GM10266 (cell line): ENCODE measurements at regions not wholly inside any gene's neighbourhood (a gene's known extent, or its start where the extent isn't known, plus 50 kb on each side); places are given as distances from the start of the nearest gene placed in this dataset.

Source experiments
- DNase-seq: peaks from one replicate; pipeline ENCODE4 v3.0.0; 2012; ENCODE audit errors: extremely low spot score
- TF ChIP-seq, protein P1 (sequence below): IDR thresholded peaks from 2 replicates; pipeline ENCODE4 v1.5.1; 2012; ENCODE audit warnings: mild to moderate bottlenecking, low read depth; ENCODE audit not compliant: control insufficient read depth, insufficient read depth; ENCODE audit errors: missing control alignments

DNA sequence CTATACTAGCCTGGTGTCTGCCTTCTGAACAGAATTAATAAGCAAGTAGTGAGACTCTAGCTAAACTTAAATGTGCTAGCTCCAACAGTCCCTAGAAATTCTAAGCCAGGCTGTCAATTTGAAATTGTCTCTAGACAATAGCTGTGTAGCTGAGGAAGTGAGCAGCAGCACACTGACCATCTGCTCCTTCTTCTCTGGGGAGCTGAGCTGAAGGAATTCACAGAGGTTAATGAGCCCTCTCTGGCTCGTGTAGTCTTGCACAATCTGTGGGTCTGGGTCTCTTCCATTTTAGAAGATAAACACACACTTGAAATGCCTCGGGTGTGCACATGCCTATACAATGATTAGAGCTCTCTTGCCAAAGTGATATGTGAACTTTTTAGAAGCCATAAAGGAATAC lies 63.5 kb upstream of the BARX1 start:
- no peak for DNase-seq
- TF ChIP-seq, protein P1, sequence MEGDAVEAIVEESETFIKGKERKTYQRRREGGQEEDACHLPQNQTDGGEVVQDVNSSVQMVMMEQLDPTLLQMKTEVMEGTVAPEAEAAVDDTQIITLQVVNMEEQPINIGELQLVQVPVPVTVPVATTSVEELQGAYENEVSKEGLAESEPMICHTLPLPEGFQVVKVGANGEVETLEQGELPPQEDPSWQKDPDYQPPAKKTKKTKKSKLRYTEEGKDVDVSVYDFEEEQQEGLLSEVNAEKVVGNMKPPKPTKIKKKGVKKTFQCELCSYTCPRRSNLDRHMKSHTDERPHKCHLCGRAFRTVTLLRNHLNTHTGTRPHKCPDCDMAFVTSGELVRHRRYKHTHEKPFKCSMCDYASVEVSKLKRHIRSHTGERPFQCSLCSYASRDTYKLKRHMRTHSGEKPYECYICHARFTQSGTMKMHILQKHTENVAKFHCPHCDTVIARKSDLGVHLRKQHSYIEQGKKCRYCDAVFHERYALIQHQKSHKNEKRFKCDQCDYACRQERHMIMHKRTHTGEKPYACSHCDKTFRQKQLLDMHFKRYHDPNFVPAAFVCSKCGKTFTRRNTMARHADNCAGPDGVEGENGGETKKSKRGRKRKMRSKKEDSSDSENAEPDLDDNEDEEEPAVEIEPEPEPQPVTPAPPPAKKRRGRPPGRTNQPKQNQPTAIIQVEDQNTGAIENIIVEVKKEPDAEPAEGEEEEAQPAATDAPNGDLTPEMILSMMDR = no peak

DNA sequence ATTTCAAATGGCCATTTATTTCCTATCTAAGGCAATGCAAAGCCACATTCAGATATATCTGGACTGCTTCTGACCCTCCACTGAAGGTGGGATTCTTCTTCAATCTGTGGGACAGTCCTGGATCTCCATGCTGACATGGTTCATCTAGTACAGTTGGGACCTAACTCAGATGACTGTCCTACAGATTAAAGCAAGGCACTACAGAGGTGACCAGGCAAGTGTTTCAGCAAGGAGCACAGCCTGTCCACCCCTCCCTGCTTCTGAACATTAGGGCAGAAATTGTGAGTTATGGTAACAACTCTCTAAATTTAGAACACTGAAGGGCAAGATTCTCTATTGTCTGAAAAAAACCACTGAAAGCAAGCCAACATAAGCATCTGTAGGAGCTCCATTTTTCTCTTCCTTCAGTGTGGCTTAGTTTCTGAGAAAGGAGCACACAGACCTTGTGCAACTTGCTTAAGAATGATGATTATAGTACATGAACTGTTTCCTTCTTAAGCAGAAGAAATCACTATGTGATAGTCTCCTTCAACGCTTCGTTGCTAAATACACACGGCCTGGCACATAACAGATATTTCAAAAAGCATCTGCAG lies 62.9 kb upstream of the BARX1 start:
- DNase-seq = no peak
- TF ChIP-seq, protein P1 = no peak

DNA sequence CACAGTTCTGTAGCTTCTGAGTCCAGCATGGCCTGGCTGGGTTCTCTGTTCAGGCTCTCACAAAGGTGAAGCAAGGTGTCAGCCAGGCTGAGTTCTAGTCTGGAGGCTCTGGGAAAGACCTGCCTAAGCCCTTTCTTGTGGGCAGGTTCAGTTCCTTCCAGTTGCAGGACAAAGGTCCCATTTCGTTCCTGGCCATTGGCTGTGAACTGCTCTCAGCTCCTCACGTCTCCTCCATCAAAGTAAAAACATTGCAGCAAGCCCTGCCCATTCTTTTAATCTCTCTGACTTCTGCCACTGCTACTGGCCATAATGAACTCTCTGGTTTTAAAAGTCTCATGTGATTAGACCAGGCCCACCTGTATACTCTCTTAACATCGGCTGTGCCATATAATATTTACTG lies 61.6 kb upstream of the BARX1 start:
- TF ChIP-seq, protein P1 = no peak
- no peak for DNase-seq

DNA sequence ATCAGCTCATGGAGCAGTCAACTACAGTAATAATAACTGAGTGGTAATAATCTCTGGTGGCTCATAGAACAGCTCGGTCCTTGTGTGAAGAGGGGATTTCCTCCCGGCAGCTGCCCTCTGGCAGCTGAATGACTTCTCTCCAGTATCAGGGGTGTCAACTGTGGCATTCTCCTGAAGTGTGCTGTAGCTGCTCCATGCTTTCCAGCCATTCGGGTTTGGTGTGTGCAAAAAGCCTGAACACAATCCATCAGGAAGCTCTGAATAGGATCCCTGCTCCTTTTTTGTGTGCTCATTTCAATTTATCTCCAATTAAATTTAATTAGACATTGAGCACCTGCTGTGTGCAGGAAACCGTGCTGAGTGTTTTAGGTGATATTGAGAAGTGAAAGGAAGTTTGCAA lies 59.8 kb upstream of the BARX1 start:
- DNase-seq = no peak
- TF ChIP-seq, protein P1 = no peak

DNA sequence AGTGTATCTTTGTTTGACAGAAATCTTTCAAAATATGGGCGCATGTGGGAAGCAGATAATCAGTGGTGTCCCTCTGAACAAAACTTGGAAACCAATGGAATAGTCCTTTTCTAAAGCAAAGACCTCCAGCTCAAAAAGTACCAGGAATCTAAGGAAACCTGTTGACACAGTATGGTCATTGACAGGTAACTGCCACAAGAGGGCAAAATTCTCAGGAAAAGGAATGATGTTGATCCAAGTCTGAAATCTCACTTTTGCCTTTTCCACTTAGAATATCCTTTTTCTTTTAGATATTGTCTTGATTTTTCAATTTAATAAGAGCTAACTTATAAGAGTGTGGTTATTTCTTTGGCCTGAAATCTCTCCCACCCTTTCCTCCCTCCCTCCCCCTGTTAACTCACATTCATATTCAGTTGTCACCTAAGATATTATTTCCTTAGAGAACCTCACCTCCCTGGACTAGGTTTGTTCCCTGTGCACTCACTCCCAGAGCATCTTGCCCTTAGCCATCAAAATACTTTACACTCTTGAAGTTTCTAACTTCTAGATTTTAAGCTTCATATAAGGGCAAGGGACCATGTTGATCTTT lies 59.0 kb upstream of the BARX1 start:
- TF ChIP-seq, protein P1 = peak; percentile 62
- DNase-seq = no peak

DNA sequence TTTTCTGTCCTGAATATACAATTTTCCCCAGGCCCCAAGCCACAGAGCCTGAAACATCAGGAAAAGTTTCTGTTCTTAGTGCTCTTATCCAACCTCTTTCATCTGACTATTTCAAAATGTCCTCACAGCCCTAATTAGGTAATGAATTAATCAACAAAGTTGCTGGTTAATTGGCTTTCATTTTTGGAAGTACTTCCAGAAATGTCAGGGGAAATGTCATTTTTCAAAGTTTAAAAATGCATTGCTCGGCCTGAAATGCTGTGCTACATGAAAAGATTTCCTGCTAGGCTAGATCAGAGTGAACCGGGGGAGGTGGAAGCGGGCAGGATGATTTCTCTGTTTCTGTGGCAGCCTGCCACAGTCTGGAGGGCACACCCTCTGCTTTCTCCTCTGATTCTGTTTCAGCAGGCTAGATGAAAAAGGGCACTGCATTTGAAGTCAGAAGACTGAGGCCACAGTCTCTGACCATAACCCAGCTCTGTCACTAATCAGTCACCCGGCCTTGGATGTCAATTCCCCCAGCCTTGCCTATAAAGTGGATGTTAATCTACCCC lies 55.9 kb upstream of the BARX1 start:
- TF ChIP-seq, protein P1 = no peak
- no peak for DNase-seq

DNA sequence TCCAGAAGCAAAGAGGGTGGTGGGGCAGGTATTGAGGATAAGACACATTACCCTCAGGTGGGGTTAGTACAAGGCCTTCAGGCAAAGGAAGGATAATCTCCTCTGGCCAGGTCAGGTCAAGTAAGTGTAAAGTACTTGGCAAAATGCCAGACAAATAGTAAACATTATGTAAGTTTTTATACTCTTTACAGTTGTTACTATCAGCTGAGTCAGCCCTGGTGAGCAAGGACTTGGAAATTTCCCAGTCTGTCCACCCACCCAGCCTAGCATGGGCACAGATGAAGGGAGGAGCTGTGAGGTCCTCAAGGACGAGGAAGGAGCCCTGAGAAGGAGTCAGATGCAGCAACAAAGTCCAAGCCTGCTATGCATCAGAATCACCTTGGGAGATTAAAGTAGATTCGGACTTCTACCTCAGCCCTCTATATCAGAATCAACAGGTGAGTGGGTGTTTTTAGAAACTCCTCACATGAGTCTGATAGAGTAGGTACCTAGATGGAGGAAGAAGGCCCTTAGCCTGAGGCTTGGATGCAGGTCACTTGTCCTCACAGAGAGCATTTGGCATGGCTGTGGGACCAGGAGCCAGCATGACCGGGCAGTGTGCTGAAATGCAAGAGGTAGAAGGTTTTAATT lies 50.2 kb upstream of the BARX1 start:
- DNase-seq = no peak
- TF ChIP-seq, protein P1 = no peak
